HL-60 (cell line): ENCODE measurements at regions not wholly inside any gene's neighbourhood (a gene's known extent, or its start where the extent isn't known, plus 50 kb on each side); places are given as distances from the start of the nearest gene placed in this dataset.

Experiments
- CTCF ChIP-seq: IDR thresholded peaks from one replicate; pipeline ENCODE4 v1.5.1; 2011; ENCODE audit warnings: low read length, control low read depth, inconsistent platforms; ENCODE audit not compliant: insufficient read depth
- GABPA ChIP-seq: IDR thresholded peaks from 2 replicates; pipeline ENCODE4 v1.6.1; 2012; ENCODE audit warnings: low read depth
- POLR2AphosphoS5 ChIP-seq: IDR thresholded peaks from 2 replicates; pipeline ENCODE4 v1.6.1; 2012; ENCODE audit warnings: low read depth
- REST ChIP-seq: IDR thresholded peaks from 2 replicates; pipeline ENCODE4 v1.6.1; 2012; ENCODE audit warnings: low read depth; ENCODE audit not compliant: insufficient replicate concordance
- SPI1 ChIP-seq: IDR thresholded peaks from 2 replicates; pipeline ENCODE4 v1.6.1; 2012; ENCODE audit warnings: low read depth, mild to moderate bottlenecking, borderline replicate concordance

- TF ChIP-seq SPI1 (no peak), REST (no peak), CTCF (no peak), POLR2AphosphoS5 (no peak), GABPA (no peak)
These were observed 113.8 kb upstream of the SLC1A4 start for GRCh38 chr2:64875368-64875767.
